KBM-7 (cell line): ENCODE measurements at regions not wholly inside any gene's neighbourhood (a gene's known extent, or its start where the extent isn't known, plus 50 kb on each side); places are given as distances from the start of the nearest gene placed in this dataset.

ENCODE experiments used
- DNase-seq: peaks from one replicate; pipeline ENCODE4 v3.0.0-alpha.2; 2015
- in situ Hi-C: fragments of 300-500 bp; cut with MboI; formaldehyde crosslinking; loops from 2 replicates; pipeline ENCODE4 v1.14.3; 2020; ENCODE audit warnings: low sequenced_read_pairs, low pct_unique_long_range_greater_than_20kb, mixed read lengths

- in situ Hi-C loops = no loop called here
- DNase-seq = no peak
These were observed 429.1 kb upstream of the ZMIZ1 start for GRCh38 chr10:78639629-78640028.

- in situ Hi-C loops = no loop called here
- peak; percentile 80 for DNase-seq
These were observed 427.8 kb upstream of the ZMIZ1 start for GRCh38 chr10:78640796-78641636.

GRCh38 chr10:78641693-78642092, 427.1 kb upstream of the ZMIZ1 start:
- no peak for DNase-seq
- in situ Hi-C loops = no loop called here

- in situ Hi-C loops = no loop called here
- DNase-seq = no peak
These were observed 426.4 kb upstream of the ZMIZ1 start for GRCh38 chr10:78642269-78642816.

GRCh38 chr10:78643513-78643912, 425.3 kb upstream of the ZMIZ1 start:
- DNase-seq = no peak
- in situ Hi-C loops = no loop called here

- in situ Hi-C loops = no loop called here
- DNase-seq = no peak
These were observed 424.2 kb upstream of the ZMIZ1 start for GRCh38 chr10:78644550-78644949.

- DNase-seq = no peak
- in situ Hi-C loops = no loop called here
These were observed 423.5 kb upstream of the ZMIZ1 start for GRCh38 chr10:78645169-78645686.

GRCh38 chr10:78645975-78646374, 422.8 kb upstream of the ZMIZ1 start:
- no peak for DNase-seq
- in situ Hi-C loops = no loop called here

- in situ Hi-C loops = no loop called here
These were observed 420.4 kb upstream of the ZMIZ1 start for GRCh38 chr10:78648256-78648860.

GRCh38 chr10:78649429-78649828, 419.3 kb upstream of the ZMIZ1 start:
- DNase-seq = no peak
- in situ Hi-C loops = no loop called here

More at GRCh38 chr10:78648256-78648860, 420.4 kb upstream of the ZMIZ1 start:
- DNase-seq = no peak

- in situ Hi-C loops = no loop called here
- no peak for DNase-seq
These were observed 418.6 kb upstream of the ZMIZ1 start for GRCh38 chr10:78650122-78650521.

GRCh38 chr10:78651287-78651686, 417.5 kb upstream of the ZMIZ1 start:
- in situ Hi-C loops = no loop called here

GRCh38 chr10:78653555-78653954, 415.2 kb upstream of the ZMIZ1 start:
- DNase-seq = no peak
- in situ Hi-C loops = no loop called here

More at GRCh38 chr10:78651287-78651686, 417.5 kb upstream of the ZMIZ1 start:
- no peak for DNase-seq

- DNase-seq = no peak
- in situ Hi-C loops = no loop called here
These were observed 414.6 kb upstream of the ZMIZ1 start for GRCh38 chr10:78654047-78654590.

- no peak for DNase-seq
- in situ Hi-C loops = no loop called here
These were observed 412.8 kb upstream of the ZMIZ1 start for GRCh38 chr10:78655979-78656378.

- DNase-seq = no peak
- in situ Hi-C loops = no loop called here
These were observed 412.2 kb upstream of the ZMIZ1 start for GRCh38 chr10:78656417-78657162.

GRCh38 chr10:78657163-78657861, 411.5 kb upstream of the ZMIZ1 start:
- peak; percentile 76 for DNase-seq
- in situ Hi-C loops = no loop called here

- in situ Hi-C loops = no loop called here
- no peak for DNase-seq
These were observed 411.0 kb upstream of the ZMIZ1 start for GRCh38 chr10:78657862-78658165.
